ENCODE measurements at regions not wholly inside any gene's neighbourhood (a gene's known extent, or its start where the extent isn't known, plus 50 kb on each side); places are given as distances from the start of the nearest gene placed in this dataset.
A peak's percentile ranks its signal among the peaks of the same experiment; 100 is the strongest.

DNA sequence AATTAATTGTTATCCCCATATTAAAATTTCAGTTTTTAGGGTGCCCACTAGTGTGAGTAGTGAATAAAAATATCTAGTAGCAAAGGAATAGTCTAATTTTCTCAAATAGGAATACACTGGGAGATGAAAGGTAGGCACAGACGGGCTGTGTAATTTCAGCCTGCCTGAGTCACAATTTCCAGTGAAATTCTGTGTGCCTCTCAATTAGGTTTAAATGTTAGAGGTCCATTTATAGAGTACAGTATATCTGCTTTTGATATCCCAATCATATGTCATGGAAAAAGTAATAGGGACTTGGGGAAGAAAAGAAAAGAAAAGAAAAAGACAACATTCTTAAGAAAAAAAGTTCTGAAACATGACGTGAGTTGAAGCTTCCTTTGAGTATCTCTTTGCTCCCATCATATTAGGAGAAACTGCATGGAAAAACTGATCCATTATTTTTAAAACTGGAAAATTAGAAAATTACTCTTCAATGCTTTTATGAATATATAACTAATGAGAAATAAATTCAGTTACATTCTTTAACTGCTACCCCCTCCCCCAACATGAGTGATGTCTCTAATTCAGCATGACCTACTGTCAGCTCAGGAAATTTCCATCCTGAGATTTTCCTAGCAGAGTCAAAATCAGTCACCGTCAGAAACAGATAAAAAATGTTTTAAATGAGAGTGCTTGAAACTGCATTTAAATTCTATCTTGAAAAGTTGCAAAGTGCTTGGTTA, 473.8 kb upstream of the HSF2 start:
- DNase-seq (ENCODE audit: low read depth): no peak

DNA sequence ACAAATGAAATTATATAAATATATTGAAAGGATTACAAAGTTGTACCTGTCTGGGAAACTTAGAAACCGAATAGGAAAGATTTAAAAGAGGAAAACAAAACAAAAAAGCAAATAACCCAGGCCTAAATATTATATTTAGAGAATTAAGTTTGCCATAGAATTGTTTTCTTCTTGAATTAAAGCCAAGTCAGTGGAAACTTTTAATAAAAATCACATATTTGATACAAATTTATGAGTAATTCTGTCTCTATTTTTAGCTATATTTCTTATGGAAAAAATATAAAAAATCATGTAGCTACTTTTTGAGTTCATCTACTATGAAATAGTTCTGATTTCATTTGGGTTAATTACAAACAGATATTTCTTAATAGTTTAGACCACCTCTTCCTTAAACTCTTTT, 470.2 kb upstream of the HSF2 start:
- DNase-seq (ENCODE audit: low read depth): no peak

DNA sequence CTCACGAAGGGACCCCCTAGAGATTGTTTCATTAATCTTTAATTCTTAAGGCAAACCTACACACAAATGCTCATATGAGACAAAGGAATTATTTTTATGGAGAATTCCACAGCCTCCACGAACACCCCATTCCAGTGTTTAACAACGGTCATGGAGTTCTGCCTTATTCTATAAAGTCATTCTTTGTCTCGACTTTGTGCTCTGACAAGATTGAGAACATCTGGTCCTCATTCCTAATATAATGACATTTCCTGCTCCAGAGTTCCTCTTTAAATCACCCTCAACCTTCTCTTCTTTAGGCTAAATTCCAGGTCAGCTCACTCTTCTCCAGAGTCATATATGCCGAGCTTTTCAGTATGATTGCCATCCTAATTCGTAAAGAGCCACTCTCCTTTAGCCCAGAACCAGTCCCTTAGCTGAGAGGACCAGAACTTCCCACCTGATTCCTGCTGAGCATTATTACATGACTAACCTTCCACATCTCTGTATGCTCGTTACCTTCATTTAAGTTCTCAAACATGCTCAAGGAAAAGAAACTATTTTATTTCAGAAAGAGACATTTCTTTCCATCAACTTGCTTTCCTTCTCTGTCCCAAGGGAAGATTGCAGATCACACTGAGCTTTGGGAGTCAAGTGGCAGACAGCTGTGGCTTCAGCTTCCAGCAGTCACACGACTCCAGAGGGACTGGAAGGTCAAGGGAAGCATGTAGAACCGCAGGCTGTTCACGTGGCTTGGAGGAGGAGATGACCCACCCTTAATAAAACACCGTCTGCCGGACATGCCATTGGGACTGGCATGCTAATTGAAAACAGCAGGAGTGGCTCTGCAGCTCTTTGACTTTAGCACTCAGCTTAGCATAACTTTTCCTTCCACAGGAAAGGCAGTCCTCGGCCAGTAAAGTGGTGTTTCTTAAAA, 467.1 kb upstream of the HSF2 start:
- DNase-seq (ENCODE audit: low read depth): peak; percentile 88

DNA sequence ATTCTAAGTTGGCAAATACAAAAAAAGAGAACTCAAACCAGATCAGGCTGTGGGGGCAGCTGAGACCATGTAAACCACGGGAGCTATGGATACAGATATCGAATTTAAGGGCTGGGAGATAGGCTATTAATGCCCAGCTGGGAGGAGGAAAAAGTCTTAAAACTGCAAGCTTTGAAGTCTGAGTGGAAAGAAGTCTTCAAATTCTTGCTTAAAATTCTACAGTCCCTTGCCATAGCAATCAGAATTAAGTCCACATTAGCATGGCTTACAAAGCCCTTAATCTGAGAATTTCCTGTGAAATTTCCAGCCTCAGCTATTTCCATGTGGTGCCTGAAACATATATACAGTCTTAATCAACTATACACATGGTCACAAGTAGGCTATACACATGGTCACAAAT, 465.0 kb upstream of the HSF2 start:
- no peak for DNase-seq (ENCODE audit: low read depth)

DNA sequence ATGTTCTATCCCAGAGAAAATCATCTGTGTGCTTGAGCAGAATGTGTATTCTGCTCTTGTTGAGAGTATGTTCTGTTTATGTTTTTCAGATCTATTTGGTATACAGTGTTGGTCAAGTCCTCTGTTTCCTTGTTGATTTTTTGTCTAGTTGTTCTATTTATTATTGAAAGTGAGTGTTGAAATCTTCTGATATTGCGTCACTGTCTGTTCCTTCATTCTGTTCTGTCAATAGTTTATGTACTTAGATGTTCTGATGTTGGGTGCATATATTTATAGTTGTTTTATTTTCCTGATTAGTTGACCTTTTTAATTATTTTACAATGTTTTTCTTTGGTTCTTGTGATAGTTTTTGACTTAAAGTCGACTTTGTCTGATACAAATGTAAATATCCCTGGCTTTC, 458.7 kb upstream of the HSF2 start:
- DNase-seq (ENCODE audit: low read depth): no peak

DNA sequence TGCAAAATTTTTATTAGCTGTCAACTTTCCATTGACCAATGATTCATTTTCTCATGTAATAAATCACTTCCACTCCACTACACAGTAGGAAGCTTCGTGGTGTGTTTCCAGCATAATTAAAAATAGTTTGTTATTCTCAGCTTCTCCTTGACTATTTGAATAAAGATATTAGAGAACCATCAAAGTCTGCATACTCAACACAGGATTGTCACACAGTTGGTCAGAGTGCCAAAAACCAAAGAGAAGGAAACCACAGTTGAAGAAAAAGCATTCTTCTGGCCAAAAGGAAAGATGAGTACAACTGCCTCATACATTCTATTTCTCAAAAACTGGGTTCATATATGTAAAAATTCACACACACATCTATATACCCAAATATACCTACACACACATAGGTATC, 455.1 kb upstream of the HSF2 start:
- DNase-seq (ENCODE audit: low read depth): no peak

DNA sequence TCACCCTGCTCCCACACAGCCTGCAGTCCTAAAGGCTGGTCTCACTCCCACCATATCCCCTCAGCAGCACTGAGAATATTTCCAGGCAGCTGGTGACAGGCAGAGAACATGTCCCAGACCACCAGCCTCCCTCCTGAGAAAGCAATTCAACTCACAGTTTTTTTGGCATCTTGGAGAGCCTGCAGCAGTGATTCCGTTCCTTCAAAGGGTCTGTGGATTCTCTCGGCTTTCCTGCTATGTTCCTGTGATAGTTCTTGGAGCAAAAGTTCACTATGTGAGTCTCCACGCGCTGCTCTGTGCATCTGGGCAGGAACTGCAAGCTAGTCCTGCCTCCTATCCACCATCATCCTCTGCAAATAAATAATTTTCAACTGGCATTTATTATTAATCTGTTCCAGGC, 448.3 kb upstream of the HSF2 start:
- no peak for DNase-seq (ENCODE audit: low read depth)

DNA sequence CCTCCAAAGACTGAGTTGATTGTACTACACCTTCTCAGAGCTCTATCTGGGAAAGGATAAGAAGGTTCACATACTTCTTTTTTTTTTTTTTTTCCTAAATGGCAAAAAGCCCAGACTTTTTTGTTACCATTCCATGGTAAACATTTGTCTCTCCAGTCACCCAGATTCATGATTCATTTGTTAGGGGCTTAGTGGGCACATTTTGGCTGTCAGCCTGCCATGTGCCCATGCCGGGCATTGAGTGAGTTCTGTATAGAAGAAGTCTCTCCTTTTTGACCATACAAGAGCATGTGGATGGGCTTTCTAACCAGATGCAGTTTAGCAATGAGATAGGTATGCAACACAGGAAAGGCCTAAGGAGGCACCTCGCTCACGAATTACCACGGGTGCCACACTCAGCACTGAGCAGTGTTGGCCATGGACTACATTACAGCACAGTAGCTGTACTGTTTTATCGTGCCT, 447.5 kb upstream of the HSF2 start:
- DNase-seq (ENCODE audit: low read depth): peak; percentile 75

DNA sequence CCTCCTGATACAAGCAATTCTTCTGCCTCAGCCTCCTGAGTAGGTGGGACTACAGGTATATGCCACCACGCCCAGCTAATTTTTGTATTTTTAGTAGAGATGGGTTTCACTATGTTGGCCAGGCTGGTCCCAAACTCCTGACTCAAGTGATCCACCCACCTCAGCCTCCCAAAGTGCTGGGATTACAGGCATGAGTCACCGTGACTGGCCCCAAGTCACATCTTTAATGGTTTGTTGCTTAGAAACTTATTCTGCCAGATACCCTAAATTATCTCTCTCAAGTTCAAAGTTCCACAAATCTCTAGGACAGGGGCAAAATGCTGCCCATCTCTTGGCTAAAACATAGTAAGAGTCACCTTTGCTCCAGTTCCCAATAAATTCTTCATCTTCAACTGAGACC, 444.1 kb upstream of the HSF2 start:
- DNase-seq (ENCODE audit: low read depth): peak; percentile 12

DNA sequence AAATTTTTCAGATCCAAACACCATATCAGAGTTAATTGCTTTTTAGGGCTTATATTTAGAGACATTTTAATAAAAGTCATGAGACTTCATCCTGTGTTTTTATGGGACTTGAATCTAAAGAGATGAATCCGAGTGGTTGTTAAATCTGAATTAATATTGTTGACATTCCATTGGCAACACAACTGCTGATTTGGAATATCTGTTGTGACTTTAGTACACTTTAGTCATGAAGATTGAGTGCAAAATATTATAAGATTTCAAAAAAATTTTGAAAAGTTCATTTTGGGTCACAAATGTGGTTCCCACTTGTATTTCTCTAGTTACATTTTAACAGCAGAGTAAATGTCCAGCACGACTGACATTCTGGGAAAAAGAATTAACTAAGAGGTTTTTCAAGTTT, 442.7 kb upstream of the HSF2 start:
- no peak for DNase-seq (ENCODE audit: low read depth)

DNA sequence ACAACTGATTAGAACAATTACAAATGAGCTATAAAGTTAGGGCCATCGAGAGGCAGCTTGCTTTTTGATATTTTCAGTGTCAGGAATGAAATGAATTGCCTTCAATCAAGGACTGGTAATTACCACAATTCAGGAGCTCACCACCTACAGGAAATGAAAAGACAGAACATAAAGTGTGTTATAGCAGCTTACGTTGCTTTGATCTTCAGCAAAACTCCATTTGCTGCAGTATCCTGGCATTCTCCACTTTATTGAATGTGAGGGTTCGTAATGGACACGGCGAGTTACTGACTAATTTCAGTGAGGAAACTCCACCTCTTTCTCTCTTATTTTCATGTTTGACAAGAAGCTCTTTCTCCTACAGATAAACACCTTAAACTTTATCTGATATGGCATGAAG, 440.0 kb upstream of the HSF2 start:
- DNase-seq (ENCODE audit: low read depth): no peak

DNA sequence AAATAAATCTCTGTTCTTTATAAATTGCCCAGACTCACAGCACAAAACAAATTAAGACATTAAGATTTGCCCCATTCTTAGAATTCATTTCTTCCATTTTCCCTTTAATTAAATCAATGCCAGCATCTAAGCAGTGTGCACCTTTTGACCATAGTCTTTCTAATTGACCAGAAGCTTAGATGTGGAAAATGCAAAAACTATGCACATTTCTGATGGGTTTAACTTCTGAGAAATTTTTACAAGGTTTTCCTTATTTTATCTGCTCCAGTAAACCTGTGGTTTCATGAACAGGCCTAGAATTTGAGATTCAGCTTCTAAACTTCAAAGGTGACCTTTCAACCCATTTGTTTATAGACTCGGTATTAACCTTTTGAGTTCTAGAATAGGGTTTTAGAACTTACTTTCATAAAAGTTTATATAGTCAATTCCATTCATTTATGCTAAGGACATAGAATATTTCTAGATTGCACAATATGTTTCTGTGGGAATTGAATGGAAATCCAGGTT, 437.8 kb upstream of the HSF2 start:
- no peak for DNase-seq (ENCODE audit: low read depth)

DNA sequence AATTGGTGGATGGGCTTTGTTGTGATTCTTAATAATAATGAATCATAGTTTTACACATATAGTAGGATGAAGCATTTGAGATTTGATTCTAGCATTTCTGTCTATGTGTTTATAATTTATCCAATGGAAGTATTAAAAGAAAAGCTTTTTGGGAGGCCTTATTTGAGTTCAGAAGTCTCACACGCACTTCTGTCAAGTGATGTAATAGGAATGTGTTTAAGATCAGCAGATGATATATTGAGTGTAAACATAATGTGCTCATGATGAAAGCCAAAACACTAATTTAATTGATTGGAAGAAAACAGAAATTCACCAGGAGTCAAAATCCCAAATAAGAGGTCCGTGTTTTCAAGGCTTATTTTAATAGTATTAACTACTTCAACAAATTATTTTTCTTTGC, 435.6 kb upstream of the HSF2 start:
- no peak for DNase-seq (ENCODE audit: low read depth)

DNA sequence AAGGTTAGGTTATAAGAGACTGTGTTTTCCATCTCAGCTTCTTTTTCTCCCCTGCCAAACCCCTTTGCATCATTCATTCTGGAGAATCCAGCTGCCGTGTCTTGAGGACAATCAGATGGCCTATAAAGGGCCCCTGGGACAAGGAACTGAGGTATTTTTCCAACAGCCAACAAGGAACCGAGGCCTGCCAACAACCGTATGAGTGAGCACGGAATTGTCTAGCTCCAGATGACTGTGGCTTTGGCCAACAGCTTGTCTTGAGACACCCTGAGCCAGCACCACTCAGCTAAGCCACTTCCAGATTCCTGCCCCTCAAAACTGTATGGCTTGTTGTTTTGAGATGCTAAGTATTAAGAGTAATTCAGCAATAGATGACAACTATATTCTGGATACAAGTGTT, 433.7 kb upstream of the HSF2 start:
- no peak for DNase-seq (ENCODE audit: low read depth)

DNA sequence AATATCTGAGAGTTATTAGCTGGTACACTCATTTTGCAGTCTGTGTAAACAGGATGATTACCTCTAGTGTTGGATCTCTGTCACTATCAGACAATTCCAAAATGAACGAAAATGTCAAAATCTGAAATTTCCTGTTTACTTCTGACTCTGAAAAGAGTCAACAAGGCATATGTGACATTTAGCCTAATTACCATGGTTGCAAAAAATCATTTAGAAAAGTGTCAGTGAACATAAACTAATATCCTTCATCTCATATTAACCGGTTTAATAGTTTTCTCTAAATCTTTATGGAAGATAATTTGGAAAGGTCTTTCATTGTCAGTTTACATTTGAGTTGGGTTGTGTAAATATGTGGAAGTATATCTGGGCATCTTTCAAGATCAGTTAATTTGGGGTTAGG, 431.8 kb upstream of the HSF2 start:
- no peak for DNase-seq (ENCODE audit: low read depth)

DNA sequence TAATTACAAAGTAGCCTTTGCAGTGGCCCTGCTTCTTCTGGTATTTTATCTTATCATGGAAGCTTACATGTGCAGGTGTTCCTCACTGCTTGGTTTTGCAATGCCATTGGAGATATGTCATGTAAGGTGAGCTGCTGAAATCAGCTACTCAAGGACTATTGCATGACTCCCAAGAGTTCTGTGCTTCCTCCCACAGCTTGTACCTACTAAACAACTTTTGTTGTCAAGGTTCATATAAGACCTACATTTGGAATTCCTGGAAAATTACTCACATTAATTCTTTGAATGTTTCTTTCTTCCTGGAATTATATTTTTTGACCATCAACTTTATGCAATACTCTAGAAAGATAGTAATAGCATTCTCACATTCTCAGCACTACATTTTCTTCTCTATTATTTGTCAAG, 427.5 kb upstream of the HSF2 start:
- DNase-seq (ENCODE audit: low read depth): peak; percentile 41

DNA sequence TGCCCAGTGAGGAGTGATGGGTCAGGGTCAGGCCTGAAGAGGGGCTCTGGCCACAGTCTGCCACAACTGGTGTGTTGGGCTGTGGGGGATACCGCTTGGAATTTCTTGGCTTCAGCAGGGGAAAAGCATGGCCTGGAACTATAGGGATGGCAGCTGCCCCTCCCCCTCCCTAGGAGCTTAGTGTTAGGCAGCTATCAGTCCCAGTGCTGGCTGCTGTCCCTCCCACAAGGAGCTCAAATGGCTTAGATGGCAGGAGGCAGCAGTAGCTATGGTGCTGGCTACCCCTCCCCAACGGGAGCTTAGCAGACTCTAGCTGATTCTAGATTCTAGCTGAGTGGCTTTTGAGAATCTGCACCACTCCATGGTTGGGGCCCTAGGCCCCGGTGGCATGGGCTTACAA, 414.5 kb upstream of the HSF2 start:
- DNase-seq (ENCODE audit: low read depth): no peak

DNA sequence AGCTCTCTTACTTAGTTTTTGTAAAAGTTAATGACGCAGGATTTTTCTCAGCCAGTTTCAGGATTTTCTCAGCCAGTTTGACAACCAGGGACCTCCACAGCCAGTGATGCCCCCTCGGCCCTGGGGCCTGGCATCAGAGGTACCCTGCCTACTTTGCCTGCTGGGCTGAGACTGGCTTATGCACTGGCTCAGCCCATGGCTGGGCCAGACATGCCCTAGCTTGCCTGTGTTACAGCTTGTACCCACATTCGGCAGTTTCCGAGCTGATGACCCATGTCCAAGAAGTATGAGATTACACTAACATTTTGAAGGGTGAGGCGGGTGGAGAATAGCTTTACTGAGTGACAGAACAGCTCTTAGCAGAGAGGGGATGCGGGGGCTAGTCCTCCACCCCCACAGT, 406.1 kb upstream of the HSF2 start:
- no peak for DNase-seq (ENCODE audit: low read depth)

DNA sequence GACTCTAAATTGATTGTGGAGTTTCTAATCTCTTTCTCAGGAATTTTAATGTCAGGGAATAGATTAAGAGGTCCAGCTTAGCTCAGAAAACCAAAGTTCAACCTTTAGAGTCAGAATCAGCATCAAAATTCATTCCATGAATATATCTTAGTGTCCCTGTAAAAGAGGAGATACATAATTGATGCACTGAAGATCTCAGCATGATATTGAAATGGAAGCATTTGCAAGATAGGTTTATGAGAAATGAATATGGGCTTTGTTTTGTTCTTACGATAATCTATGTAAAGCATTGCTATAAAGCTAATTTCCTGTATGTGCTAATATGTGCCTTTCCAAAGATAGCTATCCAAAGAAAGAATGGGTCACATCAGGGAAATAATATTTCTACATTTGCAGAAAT, 404.5 kb upstream of the HSF2 start:
- DNase-seq (ENCODE audit: low read depth): no peak

DNA sequence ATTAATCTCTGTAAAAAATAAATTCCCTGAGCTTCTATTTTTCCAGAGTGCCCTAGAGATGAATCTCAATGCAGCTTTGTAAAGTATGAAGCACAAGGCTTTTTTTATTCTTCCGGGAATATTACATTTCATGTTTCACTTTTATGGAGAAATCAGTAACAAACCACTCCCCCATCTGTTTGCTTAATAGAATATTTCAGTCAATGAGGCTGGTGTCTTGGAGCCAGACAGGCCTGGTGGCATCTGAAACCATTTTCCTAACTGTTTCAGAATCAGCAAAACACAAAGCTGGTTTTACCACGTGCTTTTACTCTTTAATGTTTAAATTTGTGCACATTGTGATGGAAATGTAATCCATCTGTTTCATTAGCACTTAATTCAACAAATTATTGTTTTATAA, 400.8 kb upstream of the HSF2 start:
- DNase-seq (ENCODE audit: low read depth): no peak

DNA sequence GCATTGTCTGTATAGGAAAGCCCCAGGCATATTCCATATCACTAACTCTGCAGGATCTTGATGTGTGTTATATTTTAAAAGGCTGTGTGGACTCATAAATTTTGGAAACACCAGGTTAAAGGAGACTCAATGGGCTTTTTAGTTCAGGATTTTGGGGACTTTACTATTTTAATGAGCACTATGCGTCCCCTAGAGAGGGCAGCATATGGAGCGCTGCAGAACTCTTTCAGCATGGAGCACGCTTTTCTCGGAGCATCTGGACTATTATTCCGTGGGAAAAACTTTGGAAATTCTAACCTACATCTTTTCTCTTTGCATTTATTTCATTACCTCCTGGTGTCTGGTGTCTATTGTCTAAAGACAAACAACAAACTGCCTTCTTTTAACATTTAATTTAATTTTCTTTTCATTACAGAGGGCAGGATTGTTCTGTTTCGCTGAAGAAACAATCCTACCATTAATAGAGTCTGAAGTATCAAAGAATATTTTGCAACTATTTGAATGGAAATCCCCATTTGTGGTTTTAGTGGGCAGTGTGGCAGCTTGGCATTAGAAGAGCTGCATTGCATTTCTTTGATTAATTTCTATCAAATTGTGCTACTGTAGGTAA, 399.9 kb upstream of the HSF2 start:
- no peak for DNase-seq (ENCODE audit: low read depth)

DNA sequence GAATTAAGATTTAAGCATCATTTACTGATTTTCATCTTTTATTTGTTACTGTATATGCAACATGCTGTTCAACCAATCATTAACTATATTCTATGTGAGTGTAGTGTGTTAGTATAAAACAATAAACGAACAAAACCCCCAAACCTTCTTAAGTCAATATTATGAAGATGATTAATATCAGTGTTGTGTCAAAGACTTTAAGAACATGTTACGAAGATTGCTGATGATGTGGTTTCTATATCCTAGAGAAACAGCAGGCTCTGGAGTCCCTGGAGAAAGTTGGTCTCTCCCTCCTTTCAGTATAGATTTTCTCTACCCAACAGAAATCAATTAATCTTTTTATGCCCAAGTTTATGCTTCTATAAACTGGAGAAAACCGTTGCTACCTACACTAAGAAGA, 393.8 kb upstream of the HSF2 start:
- peak; percentile 6 for DNase-seq (ENCODE audit: low read depth)

DNA sequence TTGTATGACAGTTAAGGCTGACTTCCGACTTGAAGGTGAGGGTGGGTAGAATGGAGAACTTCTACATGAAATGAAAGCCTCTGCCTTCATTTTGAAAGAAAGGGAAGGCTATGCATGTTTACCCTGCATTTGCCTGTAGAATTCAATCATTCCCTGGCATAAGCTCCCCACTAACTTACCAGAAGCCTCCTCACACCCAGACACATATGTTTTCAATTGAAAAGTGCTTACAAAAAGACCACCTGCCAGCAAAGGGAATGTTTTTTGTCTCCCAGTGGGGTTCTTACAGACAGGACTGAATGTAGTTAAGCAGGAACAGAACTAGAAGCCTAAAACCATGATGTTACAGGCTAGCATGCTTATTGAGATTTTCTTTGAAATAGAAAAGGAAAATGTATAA, 392.1 kb upstream of the HSF2 start:
- DNase-seq (ENCODE audit: low read depth): no peak
